ENCODE measurements at regions not wholly inside any gene's neighbourhood (a gene's known extent, or its start where the extent isn't known, plus 50 kb on each side); places are given as distances from the start of the nearest gene placed in this dataset.

GRCh38 chr2:156038021-156038420, 294.5 kb downstream of the NR4A2 start:
- Histone ChIP-seq H2AFZ (ENCODE audit: low read length) (no peak overlapping the region), H3K27ac (ENCODE audit: insufficient read length, low read depth, low read length) (no peak overlapping the region), H4K5ac (ENCODE audit: insufficient read length, low read depth, low read length) (no peak overlapping the region), H2AK5ac (ENCODE audit: insufficient read length, low read length) (no peak overlapping the region), H3K9me3 (ENCODE audit: control insufficient read depth, low read depth, low read length) (no peaks in the 10 kb centered on the region), H2BK5ac (ENCODE audit: insufficient read length, low read length) (no peak overlapping the region), H3K56ac (ENCODE audit: insufficient read length, low read depth, low read length) (no peak overlapping the region), H3K18ac (ENCODE audit: insufficient read length, low read depth, low read length) (no peak overlapping the region), H3K23me2 (ENCODE audit: insufficient read length, low read depth, low read length, poor library complexity, severe bottlenecking) (no peaks in the 10 kb centered on the region), H4K20me1 (ENCODE audit: control insufficient read depth, insufficient read depth, insufficient read length) (no peaks in the 10 kb centered on the region), H3K4ac (ENCODE audit: low read depth, low read length) (no peak overlapping the region), H3K14ac (ENCODE audit: insufficient read depth, low read length) (no peak overlapping the region), H2BK12ac (ENCODE audit: insufficient read length, low read depth, low read length) (no peak overlapping the region), H4K91ac (ENCODE audit: insufficient read length, low read depth, low read length) (no peak overlapping the region), H2BK15ac (ENCODE audit: low read depth, low read length) (no peak overlapping the region), H2BK120ac (ENCODE audit: low read depth, low read length, poor library complexity, severe bottlenecking) (no peak overlapping the region), H3K4me1 (ENCODE audit: insufficient read depth, low read length) (no peaks in the 10 kb centered on the region; the same call in 1 of the 2 replicates), H2BK20ac (ENCODE audit: low read depth, low read length, poor library complexity, severe bottlenecking) (no peak overlapping the region), H3K4me2 (ENCODE audit: insufficient read depth, insufficient read length, low read length) (no peak overlapping the region), H3T11ph (ENCODE audit: low read length) (no peak overlapping the region), H3K79me2 (ENCODE audit: insufficient read depth, low read length) (no peaks in the 10 kb centered on the region), H3K23ac (ENCODE audit: insufficient read length, low read depth, low read length) (no peak overlapping the region), H3K27me3 (ENCODE audit: insufficient read depth, low read length) (no peaks in the 10 kb centered on the region), H4K8ac (replicated peaks; ENCODE audit: insufficient read length, low read depth, low read length) (no peak overlapping the region), H3K79me1 (ENCODE audit: insufficient read depth, low read depth, low read length, poor library complexity, severe bottlenecking) (no peaks in the 10 kb centered on the region), H3K9ac (ENCODE audit: extremely low read depth, insufficient read length, low read length) (no peak overlapping the region)
- Mint-ChIP-seq H3K4me1 (peaks cover 24% of the 10 kb centered on the region in 2 experiments), H3K36me3 (ENCODE audit: insufficient read depth in 1 of 3, low read depth in 3 of 3) (peaks cover 3 to 12% (median 7%) of the 10 kb centered on the region in 3 experiments; a peak in 5 of 7 replicates), H3K4me3 (no peak overlapping the region), H3K27ac (no peak overlapping the region), H3K9me3 (peaks cover 5 to 9% of the 10 kb centered on the region in 2 experiments; a peak in 2 of 5 replicates), H3K27me3 (ENCODE audit: low read depth) (no peaks in the 10 kb centered on the region)
- no peak for DNase-seq
- no peak for TF ChIP-seq CTCF (conservative IDR thresholded peaks at IDR 0.05)
- WGBS (ENCODE audit: extremely low coverage, insufficient read length, low lambda C conversion rate), result no CpG with 5 or more reads among the region's 1 CpG

Data from H9 (cell line).